Forelimb muscle (tissue), 1 donor: ENCODE measurements at regions not wholly inside any gene's neighbourhood (a gene's known extent, or its start where the extent isn't known, plus 50 kb on each side); places are given as distances from the start of the nearest gene placed in this dataset.

ENCODE experiments used
- DNase-seq: peaks from one replicate; pipeline ENCODE4 v3.0.0-alpha.2; 2013; ENCODE audit warnings: low read depth

DNA sequence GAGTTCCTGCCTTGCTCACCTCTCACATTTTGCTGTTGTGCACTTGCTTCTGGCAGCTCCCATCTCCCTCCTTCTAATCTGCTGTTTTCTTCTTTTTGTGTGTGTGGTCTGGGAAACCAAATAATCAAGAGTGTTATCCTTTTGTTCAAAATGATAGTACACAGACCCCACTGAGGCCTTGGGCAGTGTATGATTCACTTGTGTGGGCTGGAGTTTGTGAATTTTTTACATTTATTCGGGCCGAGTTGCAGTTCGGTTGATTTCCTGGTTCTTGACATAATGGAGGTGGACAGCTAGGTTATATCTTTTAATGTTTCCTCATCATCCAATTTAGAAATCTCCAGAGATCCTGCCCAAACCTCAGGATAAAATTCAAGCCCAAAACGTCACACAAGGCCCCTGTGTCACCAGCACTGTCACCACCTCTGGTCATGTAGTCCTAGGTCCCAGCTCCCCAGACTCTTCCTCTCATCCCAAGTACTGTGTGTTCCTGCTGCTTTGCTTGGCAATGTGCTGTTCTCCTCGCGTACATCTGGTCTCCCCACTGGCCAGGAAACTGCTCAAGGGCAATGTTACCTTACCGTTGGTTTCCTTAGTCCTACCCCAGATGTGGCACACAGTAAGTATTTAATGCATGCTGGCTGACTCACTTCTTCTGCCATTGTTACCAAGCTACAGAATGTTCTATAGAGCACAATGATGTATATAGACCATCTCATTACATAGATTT, 55.7 kb upstream of the PHACTR2 start:
- DNase-seq = no peak

DNA sequence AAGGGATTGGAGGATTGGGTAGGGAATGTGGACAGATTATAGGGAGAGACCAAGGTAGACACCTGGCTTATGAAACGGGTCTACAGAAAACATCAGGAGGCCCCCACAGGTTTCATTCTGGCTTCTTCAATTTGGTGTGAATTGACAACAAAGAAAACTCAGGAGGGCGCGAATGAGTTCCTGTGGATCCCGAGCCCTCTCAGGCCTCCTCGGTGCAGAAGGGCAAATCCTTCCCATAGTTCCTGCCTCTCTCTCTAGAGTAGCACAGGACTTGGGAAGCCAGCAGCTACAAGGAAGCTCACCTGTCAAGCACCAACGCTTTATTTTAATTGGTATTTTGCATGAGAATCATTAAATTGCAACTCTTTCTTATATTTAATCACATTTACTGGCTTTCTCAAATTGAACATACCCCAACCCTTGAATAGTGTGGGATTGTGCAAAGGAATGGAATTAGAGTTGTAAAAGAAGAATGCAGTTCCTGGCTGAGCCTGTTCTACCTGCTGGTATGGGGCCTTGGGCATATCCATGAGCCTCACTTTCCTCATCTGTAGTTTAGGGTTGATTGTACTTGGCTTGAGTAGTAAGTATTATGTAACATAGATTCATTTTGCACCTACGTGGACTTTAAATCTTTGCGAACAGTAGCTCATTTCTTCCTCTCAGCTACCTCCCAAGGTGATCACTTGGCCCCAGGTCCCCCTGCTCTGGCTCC, 56.4 kb upstream of the PHACTR2 start:
- no peak for DNase-seq

DNA sequence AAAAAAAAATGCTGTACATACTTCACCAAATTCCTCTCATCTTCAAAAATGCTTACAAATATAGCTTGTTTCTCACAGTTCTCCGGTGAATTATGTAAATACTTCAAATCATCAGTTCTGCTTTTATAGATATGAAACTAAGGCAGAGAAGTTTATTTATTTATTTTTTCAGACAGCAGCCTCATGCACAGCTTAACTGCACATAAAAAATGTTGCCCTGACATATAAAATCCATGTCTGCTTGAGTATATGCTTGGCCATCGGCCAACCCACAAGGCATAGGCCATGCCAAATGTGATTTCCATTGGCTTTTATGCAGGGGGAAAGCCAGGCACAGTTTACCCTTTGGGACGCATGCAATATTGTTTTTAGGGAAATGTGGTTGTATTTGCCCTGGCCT, 57.3 kb upstream of the PHACTR2 start:
- no peak for DNase-seq

DNA sequence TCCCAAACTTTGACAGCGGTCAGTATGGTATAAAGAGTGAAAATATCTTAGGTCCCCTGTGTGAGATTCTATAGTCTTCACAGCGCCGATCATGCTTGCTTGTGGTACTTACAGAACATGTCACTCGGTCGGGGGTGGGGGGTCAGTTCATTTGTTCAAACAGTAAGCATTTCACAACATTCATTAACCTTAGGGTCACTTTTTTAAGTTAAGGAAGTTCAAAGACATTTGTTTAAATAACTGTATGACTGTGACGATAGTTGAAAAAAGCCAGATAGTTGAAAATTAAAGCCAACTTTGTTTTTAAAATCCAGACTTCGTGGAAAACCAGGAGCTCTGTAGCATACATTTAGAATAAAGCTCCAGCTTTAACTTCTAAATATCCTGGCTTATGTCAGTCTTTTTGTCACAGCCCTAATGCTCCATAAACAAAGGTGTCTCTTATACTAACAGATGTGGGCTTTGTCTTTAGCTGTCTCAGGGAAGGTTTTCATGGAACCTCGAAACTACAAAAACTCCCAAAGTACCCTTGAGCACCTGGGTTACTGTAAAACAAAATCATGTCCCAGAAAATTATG, 57.9 kb upstream of the PHACTR2 start:
- no peak for DNase-seq

DNA sequence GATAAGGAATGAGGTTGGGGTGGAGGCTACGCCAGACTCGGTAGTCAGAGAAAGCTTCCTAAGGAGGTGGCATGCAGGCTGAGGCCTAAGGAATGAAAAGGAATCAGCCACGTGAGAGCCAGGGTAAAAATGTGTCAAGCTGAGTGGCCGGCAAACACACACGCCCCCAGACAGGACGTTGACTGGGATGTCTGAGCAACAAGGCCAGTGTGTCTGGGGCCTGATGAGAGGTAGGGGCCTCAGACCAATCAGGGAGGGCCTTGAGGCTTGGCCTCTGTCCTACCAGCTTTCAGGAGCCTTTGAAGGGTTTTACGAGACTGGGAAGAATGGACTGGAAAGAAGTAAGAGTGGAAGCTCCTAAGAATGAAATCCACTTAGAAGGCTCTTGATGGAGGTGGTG, 61.0 kb upstream of the PHACTR2 start:
- no peak for DNase-seq

DNA sequence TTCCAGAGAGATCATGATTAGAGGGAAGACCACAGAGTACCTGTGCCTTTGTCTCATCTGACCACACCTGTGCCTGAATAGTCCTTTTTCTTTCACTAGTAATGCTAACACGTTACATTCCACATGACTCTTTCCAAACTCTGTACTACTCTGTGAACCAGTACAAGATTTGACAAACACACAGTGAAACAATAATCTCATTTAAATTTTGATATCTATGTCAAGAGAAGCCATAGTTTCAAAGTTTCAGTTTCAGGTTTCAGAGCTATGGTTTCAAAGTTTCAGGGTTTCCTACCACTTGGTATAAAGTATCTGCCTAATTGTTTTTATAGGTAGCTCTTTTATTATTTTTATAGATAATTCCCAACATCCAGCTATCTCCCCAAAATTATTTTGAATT, 62.0 kb upstream of the PHACTR2 start:
- DNase-seq = no peak

DNA sequence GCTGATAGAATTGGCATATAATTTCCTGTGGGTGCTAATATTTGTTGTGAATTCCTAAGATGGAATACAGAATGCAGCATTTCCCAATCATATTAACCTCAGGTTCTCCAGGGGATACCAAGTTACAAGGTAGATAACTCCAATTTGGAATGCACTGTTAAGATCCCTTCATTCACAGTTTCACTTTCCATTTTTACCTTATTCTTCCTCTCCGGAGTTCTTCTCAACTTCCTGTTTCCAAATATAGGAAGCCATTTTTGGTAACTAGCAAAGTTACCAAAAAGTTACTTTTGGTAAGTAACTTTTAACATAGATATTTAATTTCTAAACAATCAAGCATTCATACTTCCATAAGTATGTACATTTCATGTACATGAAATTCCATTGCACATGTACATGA, 63.5 kb upstream of the PHACTR2 start:
- DNase-seq = no peak

DNA sequence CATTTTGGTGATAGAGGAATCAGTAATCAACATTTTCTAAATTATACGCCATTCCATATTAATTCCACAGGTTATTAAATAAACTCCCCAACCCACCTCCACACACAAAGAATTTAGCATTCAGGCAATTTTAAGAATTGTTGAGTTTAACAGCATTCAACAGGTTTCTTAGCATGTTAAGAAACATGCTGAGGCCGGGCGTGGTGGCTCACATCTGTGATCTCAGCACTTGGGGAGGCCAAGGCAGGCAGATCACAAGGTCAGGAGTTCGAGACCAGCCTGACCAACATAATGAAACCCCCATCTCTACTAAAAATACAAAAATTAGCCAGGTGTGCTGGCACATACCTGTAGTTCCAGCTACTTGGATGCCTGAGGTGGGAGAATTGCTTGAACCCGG, 64.0 kb upstream of the PHACTR2 start:
- no peak for DNase-seq

DNA sequence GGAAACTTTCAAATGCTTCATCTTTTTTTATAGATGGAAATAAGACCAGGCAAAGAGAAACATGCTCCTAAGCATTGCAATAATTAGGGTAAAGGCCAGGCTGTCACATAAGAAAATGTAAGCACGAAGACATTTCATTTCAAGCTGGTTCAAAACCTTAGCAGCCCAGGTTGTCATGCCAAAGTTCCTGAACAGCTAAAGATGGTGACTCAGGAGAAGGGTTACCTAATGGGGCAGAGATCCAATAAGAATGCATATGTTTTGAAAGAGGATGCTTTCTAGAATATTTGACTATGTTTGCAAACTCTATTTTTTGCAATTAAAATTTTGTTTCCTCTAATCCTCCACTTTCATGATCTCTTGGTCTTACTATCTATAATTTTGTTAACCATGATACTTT, 65.6 kb upstream of the PHACTR2 start:
- DNase-seq = no peak

DNA sequence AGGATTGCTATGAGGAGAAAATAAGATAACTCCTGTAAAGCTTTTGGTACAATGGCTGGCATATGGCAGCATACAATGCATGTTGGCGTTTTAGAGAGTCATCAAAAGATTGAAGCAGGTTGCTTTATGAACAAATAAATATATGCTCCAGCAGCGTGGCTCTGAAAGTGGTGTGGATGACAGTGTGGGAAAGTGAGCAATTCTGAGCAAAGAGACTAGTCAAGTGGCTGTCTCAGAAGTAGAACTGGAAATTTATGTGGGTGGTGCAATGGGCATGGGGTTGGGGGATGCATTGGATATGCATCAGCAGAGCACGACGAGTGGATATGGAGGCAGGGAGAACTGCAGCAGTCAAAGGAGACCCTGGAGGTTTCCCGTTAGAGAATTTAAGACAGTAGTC, 66.2 kb upstream of the PHACTR2 start:
- DNase-seq = no peak

DNA sequence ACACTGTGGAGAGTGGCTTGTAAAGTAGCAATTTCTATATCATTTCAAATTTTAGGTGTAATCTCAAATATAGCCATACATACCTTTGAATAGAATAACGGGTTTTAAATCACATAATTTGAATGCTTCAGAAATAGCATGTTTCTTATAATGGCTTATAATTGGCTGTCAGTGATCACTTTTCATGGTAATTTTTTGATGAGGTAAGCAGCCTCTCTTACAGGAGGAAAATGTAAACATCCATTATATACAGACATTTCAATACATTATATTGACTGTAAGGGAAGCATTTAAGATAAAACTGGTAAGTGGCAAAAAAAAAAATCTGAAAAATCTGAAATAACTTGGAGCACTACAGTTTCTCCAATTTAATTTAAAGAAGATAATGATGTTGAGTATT, 67.8 kb upstream of the PHACTR2 start:
- DNase-seq = no peak

DNA sequence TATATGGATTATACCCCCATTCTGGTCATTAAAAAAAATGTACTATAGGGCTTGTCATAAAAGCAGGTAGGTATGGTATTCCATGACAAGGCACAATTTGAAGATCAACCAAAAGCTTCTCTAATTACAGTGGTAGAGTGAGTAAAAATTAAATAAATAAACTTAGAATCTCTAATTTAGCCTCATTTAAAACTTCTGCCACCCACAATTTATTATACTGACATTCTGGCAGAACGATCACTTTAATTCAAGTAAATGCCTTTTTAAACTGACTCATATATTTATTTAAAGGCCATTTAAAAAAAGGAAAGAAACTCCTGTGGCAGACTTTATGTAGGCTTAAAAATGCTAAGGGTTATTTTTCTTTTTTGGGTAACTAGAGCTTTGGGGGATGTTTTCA, 68.3 kb upstream of the PHACTR2 start:
- DNase-seq = no peak

DNA sequence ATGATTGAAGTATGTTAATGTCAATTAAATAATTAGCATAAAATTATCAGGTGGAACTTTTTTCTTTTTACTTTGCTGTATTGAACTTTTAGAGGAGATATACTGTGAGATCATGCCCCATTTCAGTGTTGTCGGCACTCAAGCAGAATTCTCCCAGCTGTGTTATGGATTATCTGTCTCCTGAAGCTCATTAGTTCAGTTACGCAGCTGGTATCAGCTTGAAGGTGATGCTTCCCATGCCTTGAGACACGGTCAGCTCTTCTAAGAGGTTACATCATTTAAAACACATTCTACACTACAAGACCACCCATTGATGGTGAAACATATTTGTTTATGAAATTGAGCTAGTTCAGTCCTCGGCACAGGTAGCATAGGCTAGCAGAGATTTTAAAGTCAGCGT, 68.9 kb upstream of the PHACTR2 start:
- DNase-seq = no peak

DNA sequence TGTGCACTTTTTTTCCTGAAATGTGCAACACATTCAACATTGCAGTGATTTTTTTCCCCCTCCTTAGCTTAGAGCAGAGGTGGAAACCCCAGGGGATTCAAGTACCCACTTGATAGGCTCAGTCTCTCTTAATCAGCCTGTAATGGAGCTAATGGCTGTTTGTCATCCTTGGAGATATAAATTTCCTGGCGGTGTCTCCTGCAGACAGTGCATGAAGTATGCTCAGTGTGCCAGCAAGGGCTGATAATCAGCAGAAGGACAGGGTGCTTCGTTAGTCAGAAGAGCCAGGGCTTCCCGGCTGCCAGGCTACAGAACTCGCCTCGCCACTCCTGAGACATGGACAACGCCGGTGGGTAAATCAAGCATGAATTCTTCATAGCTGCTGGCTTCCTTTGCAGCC, 69.8 kb upstream of the PHACTR2 start:
- DNase-seq = no peak

DNA sequence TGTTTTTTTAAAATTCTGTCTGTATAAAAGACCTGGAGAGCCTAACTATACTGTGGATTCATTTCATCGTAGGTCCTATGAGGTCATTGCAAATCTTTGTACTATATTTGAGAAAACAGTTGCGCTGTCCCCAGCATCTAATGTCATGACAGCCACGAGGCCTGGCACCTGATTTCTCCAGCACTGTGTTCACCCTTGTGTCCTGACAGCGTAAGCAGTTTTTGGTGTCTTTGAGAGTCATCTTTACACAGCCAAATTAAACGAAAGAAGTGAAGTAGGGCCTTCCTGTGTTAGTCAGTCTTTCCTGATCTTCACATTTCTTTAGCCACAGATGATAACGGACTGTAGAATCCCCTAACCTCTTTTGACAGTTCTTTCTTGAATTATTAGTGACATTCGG, 70.6 kb upstream of the PHACTR2 start:
- no peak for DNase-seq

DNA sequence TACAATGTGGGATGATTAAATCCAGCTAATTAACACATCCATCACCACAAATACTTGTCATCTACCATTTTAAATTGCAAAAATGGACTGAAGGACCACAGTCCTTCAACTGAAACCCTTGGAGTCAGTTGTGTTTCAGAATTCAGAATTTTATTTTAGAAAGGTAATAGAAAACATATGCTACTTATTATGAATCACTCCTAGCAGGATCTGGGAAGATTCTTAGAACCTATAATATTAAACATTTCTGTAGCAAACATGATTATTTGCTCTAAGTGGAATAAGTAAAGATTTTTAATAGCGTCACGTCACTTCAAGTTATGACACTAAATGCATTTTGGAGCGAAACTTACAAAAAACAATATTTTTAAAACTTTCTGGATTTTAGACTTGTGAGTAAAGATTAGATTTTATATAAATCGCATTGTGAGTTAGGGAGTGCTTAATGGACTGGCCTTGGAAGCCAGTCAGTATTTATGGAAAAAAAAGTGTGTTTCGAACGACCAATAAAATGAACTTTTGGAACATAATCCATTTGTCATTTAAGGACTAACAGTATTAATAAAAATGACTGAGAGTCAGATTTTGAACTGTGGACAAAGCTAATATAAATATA, 71.8 kb upstream of the PHACTR2 start:
- DNase-seq = no peak

DNA sequence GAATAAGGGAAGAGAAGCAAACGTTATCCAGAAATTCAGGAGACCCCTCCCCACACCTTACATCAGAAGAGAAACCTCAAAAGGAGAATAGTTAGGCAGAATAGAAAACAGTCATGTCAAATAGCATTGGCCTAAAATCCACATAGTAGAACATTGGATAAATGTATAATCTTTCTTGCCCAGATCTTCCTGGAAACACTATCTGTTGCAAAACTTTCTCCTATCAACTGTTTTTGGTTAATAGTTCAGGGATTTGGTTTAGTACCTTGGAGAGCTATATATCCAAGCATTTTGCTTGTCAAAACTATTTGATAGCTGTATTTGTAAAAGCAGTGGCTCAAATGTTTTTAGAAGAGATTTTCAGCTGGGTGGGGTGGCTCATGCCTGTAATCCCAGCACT, 74.3 kb upstream of the PHACTR2 start:
- peak; percentile 46 for DNase-seq

DNA sequence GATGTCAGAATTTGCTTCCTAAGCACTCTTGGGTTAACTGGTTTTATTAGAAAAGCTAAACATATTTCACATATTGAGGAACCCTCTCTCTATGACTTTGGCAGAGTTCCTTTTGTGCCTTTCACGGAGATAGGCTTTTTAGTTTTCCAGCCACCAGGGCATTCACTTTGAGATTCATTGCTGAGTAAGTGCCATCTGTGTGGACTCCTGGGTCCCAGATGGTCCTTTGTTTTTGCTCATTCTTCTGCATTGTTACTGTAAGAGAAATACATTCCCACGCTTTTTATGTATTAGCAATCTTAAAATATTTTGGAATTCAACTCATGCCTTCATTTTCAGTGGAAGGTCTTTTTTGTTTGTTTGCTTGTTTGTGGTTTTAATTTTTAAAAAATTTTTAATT, 76.3 kb upstream of the PHACTR2 start:
- no peak for DNase-seq

DNA sequence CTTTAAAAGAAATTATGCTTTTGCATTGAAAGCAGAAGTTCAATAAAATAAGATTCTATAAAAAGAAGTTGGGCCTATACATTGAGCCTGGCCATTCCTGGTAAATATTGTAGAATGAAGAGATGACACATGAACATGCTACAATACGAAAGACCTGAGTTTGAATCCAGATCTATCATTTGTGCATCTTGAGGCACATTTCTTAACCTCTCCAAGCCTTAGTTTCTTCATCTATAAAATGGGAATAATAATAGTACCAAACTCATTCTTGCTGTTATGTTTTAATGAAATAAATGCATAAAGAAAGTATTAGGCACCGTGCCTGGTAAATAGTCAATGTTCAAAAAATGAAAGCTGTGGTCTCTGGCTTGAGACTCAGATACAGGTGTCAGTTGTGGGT, 76.9 kb upstream of the PHACTR2 start:
- no peak for DNase-seq

DNA sequence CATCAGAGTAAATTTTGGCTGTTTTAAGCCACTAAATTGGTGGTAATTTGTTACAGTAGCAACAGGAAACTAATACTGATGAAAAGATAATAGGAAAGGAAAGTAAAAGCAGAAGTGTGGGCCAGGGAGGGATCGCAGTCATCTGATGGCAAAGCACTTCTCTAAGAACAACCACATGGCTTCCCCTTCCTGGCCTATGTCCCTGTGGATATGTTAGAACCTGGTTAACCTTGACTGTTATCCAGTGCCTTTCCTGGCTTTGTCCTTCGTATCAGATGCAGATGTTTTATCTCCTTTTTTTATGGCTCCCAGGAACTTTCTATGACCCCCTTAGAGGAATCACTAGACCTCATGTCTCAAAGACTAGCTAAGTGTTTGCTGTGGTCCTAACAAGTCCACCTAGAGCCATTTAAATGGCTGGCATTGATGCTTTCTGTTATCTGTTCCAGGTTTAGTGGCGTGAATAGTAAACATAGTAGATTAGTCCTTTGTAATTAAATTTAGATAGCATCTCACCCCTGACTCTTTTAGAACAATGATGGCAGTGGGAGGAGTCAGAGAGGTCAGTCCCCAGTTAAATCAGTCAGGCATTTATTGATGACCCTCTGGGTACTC, 79.2 kb upstream of the PHACTR2 start:
- DNase-seq = no peak

DNA sequence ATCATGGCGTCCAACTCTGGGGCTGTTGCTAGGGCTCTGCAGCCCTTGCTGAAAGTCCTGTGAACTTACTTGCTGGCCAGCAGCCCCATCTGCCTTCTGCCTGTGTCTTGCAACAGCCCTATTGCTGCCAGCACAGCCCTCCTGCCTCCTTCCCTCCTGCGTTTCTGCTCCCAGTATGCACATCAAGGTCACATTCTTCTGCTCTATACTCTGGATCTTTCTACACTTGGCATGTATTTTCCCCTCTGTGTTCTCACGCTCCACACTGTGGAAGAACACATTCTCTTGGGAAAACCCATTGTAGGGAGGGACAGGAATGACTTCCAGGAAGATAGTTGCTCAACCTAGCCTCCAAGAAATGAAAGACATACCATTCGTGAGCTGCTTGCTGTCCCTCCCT, 80.9 kb upstream of the PHACTR2 start:
- DNase-seq = no peak

DNA sequence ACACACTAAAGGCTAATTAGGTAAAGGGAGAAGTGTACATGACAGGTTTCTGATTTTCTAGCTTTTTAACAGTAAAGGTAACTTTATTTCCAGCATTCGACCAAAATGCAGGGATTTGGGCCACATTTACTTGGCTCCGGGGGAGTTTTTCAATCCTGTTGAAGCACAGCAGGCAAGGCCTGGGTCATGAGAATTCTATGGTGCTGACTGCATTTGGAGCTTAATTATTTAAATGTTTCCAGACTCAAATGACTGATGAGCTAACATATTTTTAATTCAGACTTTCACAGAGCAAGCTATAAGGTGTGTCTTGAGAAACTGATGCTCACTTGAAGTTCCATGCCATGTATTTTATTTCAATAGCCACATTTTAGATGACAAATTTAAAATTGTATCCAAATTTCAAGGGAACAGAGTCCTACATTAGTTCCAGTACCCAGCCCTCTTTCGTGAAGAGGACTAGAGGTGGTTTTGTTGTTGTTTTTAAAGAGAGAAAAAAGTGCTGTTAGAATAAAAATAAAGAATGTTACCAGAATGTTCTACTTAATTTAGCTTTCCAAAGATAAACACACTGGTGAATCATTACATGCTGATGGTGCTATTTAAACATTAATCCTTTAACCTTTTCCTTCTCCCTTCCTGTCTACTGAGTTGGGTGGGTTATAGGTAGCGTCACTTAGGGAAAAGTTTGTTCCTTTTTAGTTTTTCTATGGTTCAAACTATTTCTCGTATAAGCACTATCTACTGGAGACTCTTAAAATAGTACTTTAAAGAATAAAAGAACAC, 82.3 kb upstream of the PHACTR2 start:
- no peak for DNase-seq
